Stimulated activated CD4-positive, alpha-beta T cell treated with anti-CD3 and anti-CD28 coated beads, TNF-alpha, amount 100 ng/mL, for 48 hours (primary cell): ENCODE measurements at regions not wholly inside any gene's neighbourhood (a gene's known extent, or its start where the extent isn't known, plus 50 kb on each side); places are given as distances from the start of the nearest gene placed in this dataset.

ENCODE experiments used
- DNase-seq, 3 donors: peaks; one replicate each; pipeline ENCODE4 v3.0.0-alpha.2; 2020; ENCODE audit warnings: low read depth in 3 of 3

- no peak for DNase-seq
These were observed 1161.2 kb upstream of the SEL1L start for GRCh38 chr14:82694820-82695219.

- no peak for DNase-seq
These were observed 1170.6 kb upstream of the SEL1L start for GRCh38 chr14:82704218-82704617.

GRCh38 chr14:82710267-82710841 lies 1176.7 kb upstream of the SEL1L start:
- DNase-seq, result peak; percentile 6 to 20 (median 17)

- no peak for DNase-seq
These were observed 1186.0 kb upstream of the SEL1L start for GRCh38 chr14:82719617-82720016.

GRCh38 chr14:82720431-82720830 lies 1186.8 kb upstream of the SEL1L start:
- no peak for DNase-seq

GRCh38 chr14:82720946-82721345 lies 1187.3 kb upstream of the SEL1L start:
- no peak for DNase-seq

GRCh38 chr14:82724316-82724715 lies 1190.7 kb upstream of the SEL1L start:
- no peak for DNase-seq

- no peak for DNase-seq
These were observed 1191.6 kb upstream of the SEL1L start for GRCh38 chr14:82725213-82725612.

GRCh38 chr14:82731526-82731925 lies 1197.9 kb upstream of the SEL1L start:
- no peak for DNase-seq

- DNase-seq, result no peak
These were observed 1206.9 kb upstream of the SEL1L start for GRCh38 chr14:82740547-82740946.

GRCh38 chr14:82755476-82755875 lies 1221.8 kb upstream of the SEL1L start:
- no peak for DNase-seq

- DNase-seq, result no peak
These were observed 1222.3 kb upstream of the SEL1L start for GRCh38 chr14:82755923-82756322.

- DNase-seq, result no peak
These were observed 1224.1 kb upstream of the SEL1L start for GRCh38 chr14:82757776-82758175.

GRCh38 chr14:82759656-82760055 lies 1226.0 kb upstream of the SEL1L start:
- DNase-seq, result no peak

GRCh38 chr14:82766123-82766522 lies 1232.5 kb upstream of the SEL1L start:
- DNase-seq, result no peak

- DNase-seq, result no peak
These were observed 1233.3 kb upstream of the SEL1L start for GRCh38 chr14:82766996-82767395.

- no peak for DNase-seq
These were observed 1243.3 kb upstream of the SEL1L start for GRCh38 chr14:82776958-82777357.

GRCh38 chr14:82778008-82778590 lies 1244.4 kb upstream of the SEL1L start:
- DNase-seq, result no peak

- no peak for DNase-seq
These were observed 1244.9 kb upstream of the SEL1L start for GRCh38 chr14:82778601-82779000.

GRCh38 chr14:82779301-82779700 lies 1245.6 kb upstream of the SEL1L start:
- no peak for DNase-seq

GRCh38 chr14:82785756-82786482 lies 1252.3 kb upstream of the SEL1L start:
- no peak for DNase-seq

GRCh38 chr14:82786483-82786880 lies 1252.8 kb upstream of the SEL1L start:
- no peak for DNase-seq

- DNase-seq, result no peak
These were observed 1262.4 kb upstream of the SEL1L start for GRCh38 chr14:82796086-82796485.
